Prostate gland (tissue), 2 donors: ENCODE measurements at regions not wholly inside any gene's neighbourhood (a gene's known extent, or its start where the extent isn't known, plus 50 kb on each side); places are given as distances from the start of the nearest gene placed in this dataset.

Experiments used
- DNase-seq: peaks from one replicate; pipeline ENCODE4 v3.0.0-alpha.2; 2019; ENCODE audit warnings: low spot score
- H3K27ac ChIP-seq, 2 donors: fragments of 200-600 bp; sonication (generic); 2 replicates each; pipeline ENCODE4 v1.5.1; 2017 to 2019
- H3K27me3 ChIP-seq: fragments of 200-600 bp; sonication (generic); replicated peaks from 2 replicates; pipeline ENCODE4 v1.5.1; 2019; ENCODE audit not compliant: insufficient read depth
- H3K36me3 ChIP-seq, 2 donors: fragments of 200-600 bp; sonication (generic); 1 replicate in 1 of 2; 2 replicates in 1 of 2; pipeline versions ENCODE4 v1.5.1 to v1.8.1; 2017 to 2019
- H3K4me1 ChIP-seq: fragments of 200-600 bp; sonication (generic); replicated peaks from 2 replicates; pipeline ENCODE4 v1.5.1; 2019
- H3K4me3 ChIP-seq, 2 donors: fragments of 200-600 bp; sonication (generic); 2 replicates each; pipeline ENCODE4 v1.5.1; 2017 to 2019
- H3K9me3 ChIP-seq: fragments of 200-600 bp; sonication (generic); 2 replicates; pipeline ENCODE4 v1.5.1; 2017
- POLR2A ChIP-seq: fragments of 450-650 bp; IDR thresholded peaks from one replicate; pipeline ENCODE4 v1.6.1; 2016; ENCODE audit warnings: antibody characterized with exemption, mild to moderate bottlenecking
- POLR2AphosphoS5 ChIP-seq: sonication (generic); formaldehyde crosslinking; IDR thresholded peaks from one replicate; pipeline ENCODE4 v1.6.1; 2017; ENCODE audit warnings: antibody characterized with exemption
- WGBS: methylation state at CpG from one replicate; pipeline ENCODE4 v1.1.5; 2018; 5-methylcytosine and 5-hydroxymethylcytosine counted together
- intact Hi-C: fragments of 100-400 bp; cut with DNase I; formaldehyde crosslinking; loops from one replicate; pipeline ENCODE4 v1.14.2; 2022
- TF ChIP-seq, protein P1 (sequence below), 4 experiments: fragments of 200-600 bp in 2 of 4; fragments of 450-650 bp in 2 of 4; sonication (generic) in 2 of 4; IDR thresholded peaks; 1 replicate in 3 of 4; 2 replicates in 1 of 4; pipeline ENCODE4 v1.5.1; 2016 to 2019; ENCODE audit warnings: antibody characterized with exemption in 4 of 4, mild to moderate bottlenecking in 2 of 4, moderate library complexity in 2 of 4

DNA sequence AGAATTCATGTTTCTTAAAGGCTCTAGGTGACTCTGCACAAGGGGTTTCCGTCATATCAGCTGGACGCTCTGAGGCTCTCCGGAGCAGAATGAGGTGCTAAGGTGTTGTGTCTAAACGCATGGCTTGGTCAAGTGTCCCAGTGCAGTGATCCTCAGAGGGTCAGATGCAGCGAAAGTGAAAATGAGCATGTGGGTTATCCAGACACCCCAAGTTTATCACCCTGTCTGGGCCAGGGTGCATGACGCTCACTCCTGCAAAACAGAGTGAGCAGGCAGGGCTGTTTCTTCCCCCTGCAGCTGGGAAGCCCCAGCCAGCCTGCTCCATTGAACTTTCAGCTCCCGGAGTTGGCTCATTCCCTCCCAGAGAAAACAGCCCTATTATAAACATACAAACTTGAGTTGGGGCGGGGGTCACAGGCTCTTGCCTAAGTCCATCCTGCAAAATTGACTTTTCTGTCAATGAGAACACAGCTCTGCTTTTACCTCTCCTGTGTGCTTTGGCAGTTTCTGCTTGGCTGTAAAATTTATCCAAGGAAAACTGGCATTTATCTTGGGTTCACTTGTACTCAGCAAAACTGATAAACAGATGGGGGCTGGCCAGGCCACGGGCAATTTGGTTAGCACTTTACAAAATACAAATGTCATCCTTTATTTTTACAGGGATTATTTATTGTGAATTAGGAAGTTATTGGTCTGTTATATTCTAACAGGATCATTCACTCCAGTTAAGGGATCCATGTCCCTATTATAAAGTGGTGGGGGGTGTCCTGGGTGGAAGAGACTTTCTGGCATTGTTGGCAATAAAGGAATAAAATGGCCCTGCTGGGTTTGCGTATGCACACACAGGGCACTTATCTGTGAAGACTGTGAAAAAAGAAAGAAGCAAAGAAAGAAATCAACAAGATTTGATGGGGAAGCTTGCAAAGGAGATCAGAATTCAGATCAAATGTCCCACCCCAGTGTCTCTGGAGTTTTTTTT lies 154.9 kb downstream of the FOXA2 start:
- intact Hi-C loops = no loop called here
- Histone ChIP-seq H3K27ac (no peak overlapping the region), H3K9me3 (no peaks in the 10 kb centered on the region), H3K4me3 (no peak overlapping the region), H3K36me3 (no peaks in the 10 kb centered on the region), H3K4me1 (no peaks in the 10 kb centered on the region), H3K27me3 (no peaks in the 10 kb centered on the region)
- TF ChIP-seq POLR2A (no peak), POLR2AphosphoS5 (no peak)
- TF ChIP-seq, protein P1, sequence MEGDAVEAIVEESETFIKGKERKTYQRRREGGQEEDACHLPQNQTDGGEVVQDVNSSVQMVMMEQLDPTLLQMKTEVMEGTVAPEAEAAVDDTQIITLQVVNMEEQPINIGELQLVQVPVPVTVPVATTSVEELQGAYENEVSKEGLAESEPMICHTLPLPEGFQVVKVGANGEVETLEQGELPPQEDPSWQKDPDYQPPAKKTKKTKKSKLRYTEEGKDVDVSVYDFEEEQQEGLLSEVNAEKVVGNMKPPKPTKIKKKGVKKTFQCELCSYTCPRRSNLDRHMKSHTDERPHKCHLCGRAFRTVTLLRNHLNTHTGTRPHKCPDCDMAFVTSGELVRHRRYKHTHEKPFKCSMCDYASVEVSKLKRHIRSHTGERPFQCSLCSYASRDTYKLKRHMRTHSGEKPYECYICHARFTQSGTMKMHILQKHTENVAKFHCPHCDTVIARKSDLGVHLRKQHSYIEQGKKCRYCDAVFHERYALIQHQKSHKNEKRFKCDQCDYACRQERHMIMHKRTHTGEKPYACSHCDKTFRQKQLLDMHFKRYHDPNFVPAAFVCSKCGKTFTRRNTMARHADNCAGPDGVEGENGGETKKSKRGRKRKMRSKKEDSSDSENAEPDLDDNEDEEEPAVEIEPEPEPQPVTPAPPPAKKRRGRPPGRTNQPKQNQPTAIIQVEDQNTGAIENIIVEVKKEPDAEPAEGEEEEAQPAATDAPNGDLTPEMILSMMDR (IDR thresholded peaks at IDR 0.05) = no peak
- 61% methylated on average over 10 of the region's 10 CpGs for WGBS
- DNase-seq = no peak

DNA sequence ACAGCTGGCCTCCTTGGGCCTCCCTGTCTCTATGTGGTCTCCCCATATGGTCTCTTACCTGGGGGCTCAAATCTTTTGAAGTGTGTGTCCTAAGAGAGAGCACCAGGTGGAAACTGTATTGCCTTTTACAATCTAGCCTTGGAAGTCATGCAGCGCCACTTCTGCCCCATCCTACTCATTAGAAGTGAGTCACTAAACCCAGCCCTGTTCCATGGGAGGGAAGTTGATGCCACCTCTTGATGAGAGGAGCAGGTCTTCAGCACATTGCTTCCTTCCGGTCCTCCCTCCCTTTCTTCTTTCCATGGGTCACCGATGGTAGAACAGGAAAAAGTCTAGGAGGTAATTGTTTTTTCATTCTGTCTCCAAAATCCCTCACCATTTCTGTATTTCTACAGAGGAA lies 156.3 kb downstream of the FOXA2 start:
- no peak overlapping the region for H3K27ac ChIP-seq

DNA sequence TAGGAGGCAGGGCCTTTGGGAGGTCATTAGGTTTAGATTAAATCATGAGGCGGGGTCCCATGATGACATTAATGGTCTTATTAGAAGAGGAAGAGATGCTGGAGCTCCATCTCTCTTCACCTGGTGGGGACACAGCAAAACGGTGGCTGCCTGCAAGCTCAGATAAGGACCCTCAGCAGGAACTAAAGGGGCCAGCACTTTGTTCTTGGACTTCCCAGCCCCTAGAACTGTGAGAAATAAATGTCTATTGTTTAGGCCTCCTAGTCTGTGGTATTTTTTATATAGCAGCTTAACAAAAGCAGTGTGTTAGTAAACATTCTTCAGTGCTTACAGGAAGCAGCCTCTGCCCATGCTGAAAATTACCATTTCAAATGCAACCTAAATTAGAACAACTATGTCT lies 157.6 kb downstream of the FOXA2 start:
- no peak for DNase-seq
- intact Hi-C loops = no loop called here
- H3K27me3 ChIP-seq = no peaks in the 10 kb centered on the region
- WGBS = 94% methylated on average over 2 of the region's 2 CpGs
- no peaks in the 10 kb centered on the region for H3K9me3 ChIP-seq
- no peak overlapping the region for H3K4me3 ChIP-seq
- no peaks in the 10 kb centered on the region for H3K4me1 ChIP-seq
- TF ChIP-seq POLR2A (no peak), POLR2AphosphoS5 (no peak)
- TF ChIP-seq, protein P1 (IDR thresholded peaks at IDR 0.05) = no peak
- no peak overlapping the region for H3K27ac ChIP-seq
- H3K36me3 ChIP-seq = no peaks in the 10 kb centered on the region

More for the DNA sequence above, 156.3 kb downstream of the FOXA2 start:
- TF ChIP-seq, protein P1 (IDR thresholded peaks at IDR 0.05) = no peak
- TF ChIP-seq POLR2AphosphoS5 = no peak
- TF ChIP-seq POLR2A = no peak
- Histone ChIP-seq H3K36me3 (no peaks in the 10 kb centered on the region), H3K4me3 (no peak overlapping the region), H3K27me3 (no peaks in the 10 kb centered on the region), H3K9me3 (no peaks in the 10 kb centered on the region), H3K4me1 (no peaks in the 10 kb centered on the region)
- no peak for DNase-seq
- WGBS = 95% methylated on average over 3 of the region's 3 CpGs
- intact Hi-C loops = no loop called here

DNA sequence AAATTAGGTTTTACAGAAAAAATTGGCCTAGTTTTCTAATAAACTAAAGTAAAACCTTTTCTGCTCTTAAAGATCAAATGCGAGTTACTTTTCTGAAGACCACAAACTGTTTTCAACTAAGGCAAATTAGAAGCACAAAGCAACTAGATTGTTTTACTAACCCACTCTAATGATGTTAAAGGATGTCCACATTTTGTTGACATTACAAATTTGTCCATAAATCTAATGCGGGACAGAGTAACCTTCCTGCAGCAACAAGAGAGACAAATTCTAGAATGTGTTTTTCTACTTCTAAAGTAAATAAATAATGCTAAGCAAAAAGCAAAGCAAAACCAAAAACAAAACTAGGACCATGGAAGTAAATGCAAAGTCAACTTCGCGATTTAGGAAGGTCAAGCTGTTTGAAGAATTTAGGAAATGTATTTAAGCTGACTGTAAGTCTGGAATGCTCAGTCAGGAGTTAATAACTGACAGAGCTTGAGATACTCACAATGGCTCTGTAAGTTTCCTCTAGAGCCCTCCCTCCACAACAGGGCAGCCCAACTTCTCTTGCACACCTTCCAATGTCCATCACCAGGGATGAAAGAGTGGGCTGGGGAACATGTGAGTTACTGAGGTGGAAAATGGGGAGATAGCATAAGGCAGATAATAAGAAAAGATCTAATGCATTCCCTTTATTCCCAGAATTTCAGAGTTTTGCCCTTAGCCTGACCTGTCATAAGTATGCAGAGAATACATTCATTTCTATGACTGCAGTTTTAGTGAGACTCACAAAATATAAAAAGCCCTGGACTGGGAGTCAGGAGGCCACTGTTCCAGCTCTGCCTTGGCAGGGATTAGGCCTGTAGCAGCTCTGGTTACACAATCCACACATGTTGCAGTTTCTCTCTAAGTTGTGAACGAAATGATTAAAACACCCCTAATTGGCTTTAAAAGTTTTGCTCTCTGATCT lies 158.8 kb downstream of the FOXA2 start:
- intact Hi-C loops = no loop called here
- no peaks in the 10 kb centered on the region for H3K9me3 ChIP-seq
- DNase-seq = no peak
- H3K4me3 ChIP-seq = no peak overlapping the region
- TF ChIP-seq POLR2AphosphoS5 (no peak), POLR2A (no peak)
- TF ChIP-seq, protein P1 (IDR thresholded peaks at IDR 0.05) = no peak
- 81% methylated on average over 5 of the region's 5 CpGs for WGBS
- H3K27me3 ChIP-seq = no peaks in the 10 kb centered on the region
- no peak overlapping the region for H3K27ac ChIP-seq
- no peaks in the 10 kb centered on the region for H3K36me3 ChIP-seq
- H3K4me1 ChIP-seq = no peaks in the 10 kb centered on the region
